Left colon (tissue), 2 donors: ENCODE measurements at regions not wholly inside any gene's neighbourhood (a gene's known extent, or its start where the extent isn't known, plus 50 kb on each side); places are given as distances from the start of the nearest gene placed in this dataset.

ENCODE experiments used
- ATAC-seq: fragments of 200-7000 bp; cut with Tn5 transposase; one replicate; pipeline ENCODE4 v1.9.1; 2020; ENCODE audit warnings: mild to moderate bottlenecking, moderate library complexity
- DNase-seq, 2 donors: peaks; one replicate each; pipeline ENCODE4 v3.0.0-alpha.2; 2020
- intact Hi-C, 2 donors: fragments of 100-400 bp; cut with DNase I in 1 of 2; cut with micrococcal nuclease in 1 of 2; formaldehyde crosslinking; loops; one replicate each; pipeline versions ENCODE4 v1.11.2 to v1.14.0; 2022; cut with DNase I, micrococcal nuclease
- donor health status: DM: no; HTN: no; CAD: no.
- donor health status: DM: yes; HTN: yes; CAD: no.

GRCh38 chr2:37582481-37583220, 88.8 kb downstream of the CDC42EP3 start:
- DNase-seq, result no peak
- ATAC-seq, result no peak
- intact Hi-C loops, result no loop called here

DNA sequence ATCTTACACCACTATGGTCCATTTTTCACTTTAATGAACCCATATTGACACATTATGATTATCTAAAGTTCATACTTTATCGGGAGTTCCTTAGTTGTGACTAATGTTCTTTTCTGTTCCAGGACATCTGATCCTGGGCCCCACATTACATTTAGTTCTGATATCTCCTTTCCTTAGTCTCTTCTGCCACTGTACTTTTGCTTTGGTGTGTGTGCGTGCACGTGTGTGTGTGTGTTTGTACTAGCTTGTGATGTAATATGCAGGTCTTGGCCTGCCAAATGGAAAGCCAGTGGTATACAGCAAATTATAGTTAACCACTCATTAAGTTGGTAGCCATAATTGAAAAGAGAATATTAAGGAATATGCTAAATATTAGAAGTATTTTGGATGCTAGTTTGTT, 88.0 kb downstream of the CDC42EP3 start:
- DNase-seq (no peak), ATAC-seq (no peak)
- intact Hi-C loops, result no loop called here

GRCh38 chr2:37583867-37584266, 87.6 kb downstream of the CDC42EP3 start:
- intact Hi-C loops, result no loop called here
- DNase-seq (no peak), ATAC-seq (no peak)

- peak; percentile 88 for ATAC-seq
- DNase-seq, result peak; percentile 49 to 62
- intact Hi-C loops, result no loop called here
Observed at GRCh38 chr2:37585295-37585908, 86.0 kb downstream of the CDC42EP3 start.

DNA sequence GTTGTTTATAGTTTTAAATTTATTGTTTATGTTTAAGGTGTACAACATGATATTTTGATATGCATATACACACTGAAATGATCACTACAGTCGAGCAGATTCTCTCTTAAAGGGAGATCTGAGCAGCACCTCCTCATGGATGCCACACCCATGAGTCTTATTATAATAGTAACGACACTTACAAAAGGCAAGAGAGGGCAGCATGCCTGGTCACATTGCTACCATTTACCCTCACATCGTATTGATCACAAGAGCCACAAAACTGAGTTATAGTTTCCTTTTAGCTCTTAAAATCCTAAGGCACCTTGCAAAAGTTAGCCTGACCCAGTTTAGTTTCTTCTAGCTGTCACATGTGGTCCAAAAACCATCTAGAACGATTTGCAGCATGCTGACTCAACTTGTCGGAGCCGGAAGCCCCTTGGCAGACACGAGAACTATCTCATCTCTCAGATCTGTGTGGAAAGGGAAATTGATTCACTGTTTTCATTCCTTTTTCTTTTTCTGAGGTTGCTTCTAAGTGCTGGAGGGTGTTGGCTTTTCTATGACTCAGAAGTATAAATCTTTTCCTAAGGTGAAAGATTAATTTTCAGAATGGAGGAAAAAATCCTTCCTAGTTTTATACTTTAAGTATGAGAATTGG, 85.3 kb downstream of the CDC42EP3 start:
- ATAC-seq, result peak; percentile 48
- DNase-seq, result peak; percentile 23 to 52
- intact Hi-C loops, result no loop called here

DNA sequence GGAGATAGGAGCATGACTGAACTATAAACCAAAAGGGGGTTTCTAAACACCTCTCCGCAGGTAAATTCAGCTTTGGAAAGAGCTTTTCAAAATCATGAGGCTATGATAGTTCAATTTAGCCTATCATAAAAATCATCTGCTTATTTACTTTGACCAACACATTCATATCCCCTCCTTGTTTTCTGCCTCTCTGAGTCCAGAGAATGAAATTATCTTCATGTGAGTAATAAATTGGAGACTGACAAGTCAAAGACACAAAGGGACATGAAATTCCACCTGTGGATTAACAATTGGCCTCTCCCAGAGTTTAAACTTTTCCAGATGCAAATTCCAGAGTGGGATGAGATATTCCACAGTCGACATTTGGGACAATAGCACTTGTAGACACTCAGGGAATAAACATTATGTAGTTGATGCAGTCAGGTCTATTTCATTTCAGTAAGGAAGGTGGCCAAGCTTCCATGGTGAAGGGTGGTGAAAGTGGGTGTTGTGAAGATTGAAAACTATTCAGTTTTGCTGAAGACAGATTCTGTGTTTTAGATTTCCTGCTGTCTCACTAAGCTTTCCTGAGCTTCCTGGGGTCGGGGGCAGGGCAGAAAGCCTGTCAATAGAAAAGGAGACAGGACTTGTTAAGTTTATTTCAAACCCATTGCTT, 84.7 kb downstream of the CDC42EP3 start:
- no peak for ATAC-seq
- peak in 1 of 2 donors; percentile 22 for DNase-seq
- intact Hi-C loops, result no loop called here

GRCh38 chr2:37587817-37588216, 83.6 kb downstream of the CDC42EP3 start:
- ATAC-seq, result no peak
- intact Hi-C loops, result no loop called here

GRCh38 chr2:37588316-37588777, 83.1 kb downstream of the CDC42EP3 start:
- intact Hi-C loops, result no loop called here
- ATAC-seq (peak; percentile 29), DNase-seq (no peak)

More at GRCh38 chr2:37587817-37588216, 83.6 kb downstream of the CDC42EP3 start:
- DNase-seq, result no peak

- intact Hi-C loops, result no loop called here
Observed at GRCh38 chr2:37589298-37589697, 82.1 kb downstream of the CDC42EP3 start.

GRCh38 chr2:37590119-37590571, 81.3 kb downstream of the CDC42EP3 start:
- ATAC-seq (no peak), DNase-seq (no peak)
- intact Hi-C loops, result no loop called here

More at GRCh38 chr2:37589298-37589697, 82.1 kb downstream of the CDC42EP3 start:
- no peak for DNase-seq
- ATAC-seq, result no peak
